Kidney (tissue), 13 donors: ENCODE measurements at regions not wholly inside any gene's neighbourhood (a gene's known extent, or its start where the extent isn't known, plus 50 kb on each side); places are given as distances from the start of the nearest gene placed in this dataset.

Experiments used
- DNase-seq, 5 donors: peaks; one replicate each; pipeline ENCODE4 v3.0.0-alpha.2; 2013 to 2020
- FAIRE-seq: peaks from 2 replicates; lab custom pipeline; 2012; peaks lifted over from hg19 to GRCh38; lab: Jason Lieb, UNC
- H3K27ac ChIP-seq, 2 donors: one replicate each; pipeline ENCODE4 v1.7.0; 2013; ENCODE audit warnings: low read depth in 2 of 2, low read length in 2 of 2, inconsistent platforms in 1 of 2
- H3K27me3 ChIP-seq: one replicate; pipeline ENCODE4 v1.7.1; 2013; ENCODE audit warnings: low read length, inconsistent platforms; ENCODE audit not compliant: control insufficient read depth, insufficient read depth
- H3K36me3 ChIP-seq, 3 donors: one replicate each; pipeline versions ENCODE4 v1.7.0 to v1.7.1; 2013; ENCODE audit warnings: low read length in 3 of 3, control low read depth in 1 of 3, inconsistent platforms in 1 of 3; ENCODE audit not compliant: insufficient read depth in 3 of 3, control insufficient read depth in 2 of 3
- H3K4me1 ChIP-seq, 3 donors: one replicate each; pipeline versions ENCODE4 v1.7.0 to v1.7.1; 2013; ENCODE audit warnings: low read length in 3 of 3, inconsistent platforms in 1 of 3, low read depth in 1 of 3; ENCODE audit not compliant: control insufficient read depth in 2 of 3, insufficient read depth in 2 of 3
- H3K4me3 ChIP-seq, 3 donors: one replicate each; pipeline versions ENCODE4 v1.7.0 to v1.8.1; 2013; ENCODE audit warnings: low read length in 3 of 3, control low read depth in 1 of 3, inconsistent platforms in 1 of 3
- H3K9ac ChIP-seq, 3 donors: one replicate each; pipeline versions ENCODE4 v1.7.0 to v1.7.1; 2013; ENCODE audit warnings: low read length in 3 of 3, control low read depth in 1 of 3, inconsistent platforms in 1 of 3
- H3K9me3 ChIP-seq, 3 donors: one replicate each; pipeline versions ENCODE4 v1.7.0 to v1.7.1; 2013; ENCODE audit warnings: low read length in 3 of 3, control low read depth in 1 of 3, inconsistent platforms in 1 of 3; ENCODE audit not compliant: control insufficient read depth in 2 of 3, insufficient read depth in 1 of 3
- intact Hi-C: fragments of 100-400 bp; cut with DNase I; formaldehyde crosslinking; loops from one replicate; pipeline ENCODE4 v1.11.1; 2022
- TF ChIP-seq, protein P1 (sequence below): IDR thresholded peaks from 3 replicates; pipeline ENCODE4 v1.5.1; 2012; ENCODE audit warnings: mild to moderate bottlenecking, moderate library complexity, borderline replicate concordance; ENCODE audit not compliant: insufficient read depth; ENCODE audit errors: extremely low read depth
- donor health status: control.
- donor health status: control.
- donor health status: control.
- donor health status: control.
- donor health status: control.
- donor health status: DM: yes; HTN: yes; CAD: no.
- donor health status: Normal renal cell carcinoma (clear cell type).

DNA sequence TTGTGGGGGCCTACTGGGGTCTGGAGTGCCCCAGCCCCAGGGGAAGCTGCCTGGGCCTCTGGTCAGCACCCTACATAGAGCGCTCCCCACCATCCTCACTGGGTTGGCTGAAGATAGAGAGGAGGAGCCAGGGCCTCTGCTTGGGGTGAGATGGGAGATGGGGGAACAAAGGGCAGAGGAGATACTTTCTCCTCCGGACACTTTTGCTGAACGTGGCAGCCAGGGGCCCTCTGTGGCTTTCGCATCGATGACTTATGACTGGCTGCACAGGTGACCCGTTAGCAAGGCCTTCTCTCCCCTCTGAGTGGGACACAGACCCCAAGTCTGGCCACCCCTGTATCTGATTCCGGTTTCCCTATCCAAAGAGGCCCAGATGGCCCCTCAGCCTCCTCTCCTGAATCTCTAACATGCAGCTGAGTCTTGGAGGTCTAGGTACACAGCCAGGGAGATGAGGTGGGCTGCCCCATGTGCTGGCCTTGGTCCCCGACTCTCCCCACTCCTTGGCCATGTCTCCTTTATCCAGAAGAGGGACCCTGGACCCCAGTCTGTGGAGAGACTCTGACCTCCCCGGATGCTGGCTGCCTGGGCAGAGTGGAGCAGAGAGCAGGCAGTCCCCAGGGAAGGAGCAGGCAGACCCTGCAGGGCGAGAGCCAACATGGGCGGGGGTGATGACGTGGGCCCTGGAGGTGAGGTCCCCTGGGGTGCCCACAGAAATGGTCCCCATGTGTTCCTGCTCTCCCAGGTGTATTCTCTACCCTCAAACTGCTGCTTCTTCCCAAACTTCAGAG, 59.3 kb upstream of the NECTIN1 start:
- Histone ChIP-seq H3K36me3 (no peaks in the 10 kb centered on the region), H3K9me3 (no peaks in the 10 kb centered on the region), H3K4me3 (no peak overlapping the region), H3K27me3 (no peaks in the 10 kb centered on the region), H3K27ac (no peak overlapping the region), H3K9ac (no peak overlapping the region), H3K4me1 (no peaks in the 10 kb centered on the region)
- no peak for FAIRE-seq
- DNase-seq, result peak in 1 of 5 donors; percentile 54
- TF ChIP-seq, protein P1, sequence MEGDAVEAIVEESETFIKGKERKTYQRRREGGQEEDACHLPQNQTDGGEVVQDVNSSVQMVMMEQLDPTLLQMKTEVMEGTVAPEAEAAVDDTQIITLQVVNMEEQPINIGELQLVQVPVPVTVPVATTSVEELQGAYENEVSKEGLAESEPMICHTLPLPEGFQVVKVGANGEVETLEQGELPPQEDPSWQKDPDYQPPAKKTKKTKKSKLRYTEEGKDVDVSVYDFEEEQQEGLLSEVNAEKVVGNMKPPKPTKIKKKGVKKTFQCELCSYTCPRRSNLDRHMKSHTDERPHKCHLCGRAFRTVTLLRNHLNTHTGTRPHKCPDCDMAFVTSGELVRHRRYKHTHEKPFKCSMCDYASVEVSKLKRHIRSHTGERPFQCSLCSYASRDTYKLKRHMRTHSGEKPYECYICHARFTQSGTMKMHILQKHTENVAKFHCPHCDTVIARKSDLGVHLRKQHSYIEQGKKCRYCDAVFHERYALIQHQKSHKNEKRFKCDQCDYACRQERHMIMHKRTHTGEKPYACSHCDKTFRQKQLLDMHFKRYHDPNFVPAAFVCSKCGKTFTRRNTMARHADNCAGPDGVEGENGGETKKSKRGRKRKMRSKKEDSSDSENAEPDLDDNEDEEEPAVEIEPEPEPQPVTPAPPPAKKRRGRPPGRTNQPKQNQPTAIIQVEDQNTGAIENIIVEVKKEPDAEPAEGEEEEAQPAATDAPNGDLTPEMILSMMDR, result no peak
- intact Hi-C loops, result no loop called here

DNA sequence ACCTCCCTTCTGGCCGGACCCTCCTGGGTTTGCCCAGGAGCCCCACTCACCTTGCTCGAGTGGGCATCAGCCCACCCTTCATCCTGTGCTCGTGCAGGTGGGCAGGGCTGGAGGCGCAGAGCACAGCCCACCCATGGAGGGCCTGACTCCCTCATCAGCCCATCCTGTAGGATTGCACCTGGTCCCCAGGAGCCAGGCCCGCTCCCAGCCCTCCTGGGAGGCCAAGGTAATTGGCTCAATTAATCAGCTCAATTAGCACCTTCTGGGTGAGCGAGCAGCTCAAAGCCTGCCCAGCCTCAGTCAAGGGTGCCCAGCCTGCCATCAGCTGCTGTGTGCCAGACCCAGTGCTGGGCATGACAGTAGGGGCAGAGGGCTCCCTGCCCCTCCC, 58.1 kb upstream of the NECTIN1 start:
- DNase-seq (peak in 1 of 5 donors; percentile 56), FAIRE-seq (no peak)
- TF ChIP-seq, protein P1, result no peak
- Histone ChIP-seq H3K27ac (no peak overlapping the region), H3K9me3 (no peaks in the 10 kb centered on the region), H3K36me3 (no peaks in the 10 kb centered on the region), H3K9ac (no peak overlapping the region), H3K27me3 (no peaks in the 10 kb centered on the region), H3K4me3 (no peak overlapping the region), H3K4me1 (no peaks in the 10 kb centered on the region)
- intact Hi-C loops, result no loop called here

DNA sequence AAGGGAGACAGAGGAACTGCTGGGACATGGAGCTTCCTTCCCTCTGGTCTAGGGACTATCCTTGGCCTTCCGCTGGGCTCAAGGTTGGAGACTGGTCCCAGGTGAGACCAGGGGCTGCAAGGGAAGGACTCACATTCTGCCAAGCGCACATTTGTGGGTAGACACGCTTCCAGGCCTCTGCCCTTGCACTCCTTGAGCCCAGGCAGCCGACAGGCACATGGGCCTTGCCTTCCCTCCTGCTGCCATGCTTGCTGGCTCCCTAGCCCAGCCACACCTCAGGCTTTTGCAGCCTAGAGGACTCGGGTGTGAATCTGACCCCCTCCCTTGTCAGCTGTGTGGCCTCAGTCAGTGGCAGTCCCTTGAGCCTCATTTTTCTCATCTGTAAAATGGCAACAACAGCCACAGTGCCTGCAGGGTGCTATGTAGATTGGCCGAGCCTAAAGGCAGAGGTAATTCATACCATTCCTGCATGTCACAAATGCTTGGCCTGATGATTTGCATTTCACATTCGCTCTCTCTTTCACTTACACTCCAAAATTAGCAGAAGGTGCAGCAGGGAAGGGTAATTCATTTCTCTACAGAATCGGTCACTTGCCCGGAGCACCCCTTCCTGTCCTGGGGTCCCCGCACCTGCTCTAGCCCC, 57.6 kb upstream of the NECTIN1 start:
- FAIRE-seq, result no peak
- H3K9ac ChIP-seq, result no peak overlapping the region
- intact Hi-C loops, result no loop called here

More for the DNA sequence above, 57.6 kb upstream of the NECTIN1 start:
- H3K27ac ChIP-seq, result no peak overlapping the region
- no peaks in the 10 kb centered on the region for H3K27me3 ChIP-seq
- TF ChIP-seq, protein P1, result no peak
- no peaks in the 10 kb centered on the region for H3K4me1 ChIP-seq
- H3K36me3 ChIP-seq, result no peaks in the 10 kb centered on the region
- no peak overlapping the region for H3K4me3 ChIP-seq
- DNase-seq, result peak in 1 of 5 donors; percentile 45
- H3K9me3 ChIP-seq, result no peaks in the 10 kb centered on the region
